HG02973 (cell line): ENCODE measurements at regions not wholly inside any gene's neighbourhood (a gene's known extent, or its start where the extent isn't known, plus 50 kb on each side); places are given as distances from the start of the nearest gene placed in this dataset.

Experiments
- ATAC-seq: cut with Tn5 transposase; IDR thresholded peaks from one replicate; pipeline ENCODE4 v1.9.1; 2021; ENCODE audit warnings: moderate library complexity; ENCODE audit not compliant: unreplicated experiment

DNA sequence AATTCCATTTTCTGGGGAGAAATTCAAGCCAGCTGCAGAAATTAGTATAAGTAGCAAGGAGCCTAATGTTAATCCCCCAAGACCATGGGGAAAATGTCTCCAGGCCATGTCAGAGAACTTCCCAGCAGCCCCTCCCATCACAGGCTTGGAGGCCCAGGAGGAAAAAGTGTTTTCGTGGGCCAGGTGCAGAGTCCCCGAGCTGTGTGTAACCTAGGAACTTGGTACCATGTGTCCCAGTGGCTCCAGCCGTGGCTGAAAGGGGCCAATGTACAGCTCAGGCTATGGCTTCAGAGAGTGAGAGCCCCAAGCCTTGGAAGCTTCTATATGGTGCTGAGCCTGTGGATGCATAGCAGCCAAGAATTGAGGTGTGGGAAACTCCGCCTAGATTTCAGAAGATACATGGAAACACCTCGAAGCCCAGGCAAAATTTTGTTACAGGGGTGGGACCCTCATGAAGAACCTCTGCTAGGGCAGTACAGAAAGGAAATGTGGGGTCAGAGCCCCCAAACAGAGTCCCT, 286.3 kb downstream of the MATN1 start:
- ATAC-seq = no peak

DNA sequence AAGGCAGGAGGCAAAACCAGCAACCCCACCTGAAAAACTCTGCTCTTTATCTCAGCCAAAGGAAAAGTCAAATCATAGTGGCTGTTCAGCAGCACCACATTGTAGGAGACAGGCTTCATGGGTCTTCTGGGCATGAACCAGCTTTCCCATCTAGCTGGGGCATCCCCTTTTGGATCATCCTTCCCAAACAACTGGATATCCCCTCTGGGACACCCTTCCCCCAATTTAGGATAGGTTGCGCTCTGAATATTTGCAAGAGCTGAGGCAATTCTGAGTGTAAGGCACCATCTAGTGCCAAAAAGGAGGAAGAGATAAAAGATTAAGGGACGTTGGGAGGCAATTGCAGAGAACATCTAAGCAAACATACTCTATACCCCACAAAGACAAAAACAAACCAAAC, 295.8 kb downstream of the MATN1 start:
- ATAC-seq = no peak

GRCh38 chr1:30425046-30425445, 298.3 kb downstream of the MATN1 start:
- ATAC-seq = no peak

GRCh38 chr1:30423570-30423969, 299.8 kb downstream of the MATN1 start:
- ATAC-seq = no peak

GRCh38 chr1:30422251-30422650, 301.1 kb downstream of the MATN1 start:
- no peak for ATAC-seq

GRCh38 chr1:30420519-30421050, 302.8 kb downstream of the MATN1 start:
- no peak for ATAC-seq

DNA sequence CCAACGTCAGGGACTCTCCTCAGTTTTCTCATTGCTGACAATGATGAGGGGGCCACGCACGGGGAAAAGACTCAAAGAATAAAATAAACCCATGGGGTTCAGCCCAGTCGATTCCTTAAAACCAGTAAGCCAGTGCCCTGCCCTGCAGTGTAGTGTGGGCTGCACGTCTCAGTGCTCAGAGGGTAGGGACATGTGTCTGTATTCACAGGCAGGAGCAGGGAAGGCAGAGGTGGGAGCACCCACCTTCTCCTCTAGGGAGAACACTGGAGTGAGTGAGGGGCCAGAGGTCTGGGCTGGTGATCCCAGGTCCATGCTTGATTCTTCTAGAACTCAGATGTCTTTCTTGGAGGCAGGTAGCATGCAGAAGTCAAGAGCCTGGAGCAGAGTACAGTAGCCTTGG, 303.6 kb downstream of the MATN1 start:
- ATAC-seq = no peak

DNA sequence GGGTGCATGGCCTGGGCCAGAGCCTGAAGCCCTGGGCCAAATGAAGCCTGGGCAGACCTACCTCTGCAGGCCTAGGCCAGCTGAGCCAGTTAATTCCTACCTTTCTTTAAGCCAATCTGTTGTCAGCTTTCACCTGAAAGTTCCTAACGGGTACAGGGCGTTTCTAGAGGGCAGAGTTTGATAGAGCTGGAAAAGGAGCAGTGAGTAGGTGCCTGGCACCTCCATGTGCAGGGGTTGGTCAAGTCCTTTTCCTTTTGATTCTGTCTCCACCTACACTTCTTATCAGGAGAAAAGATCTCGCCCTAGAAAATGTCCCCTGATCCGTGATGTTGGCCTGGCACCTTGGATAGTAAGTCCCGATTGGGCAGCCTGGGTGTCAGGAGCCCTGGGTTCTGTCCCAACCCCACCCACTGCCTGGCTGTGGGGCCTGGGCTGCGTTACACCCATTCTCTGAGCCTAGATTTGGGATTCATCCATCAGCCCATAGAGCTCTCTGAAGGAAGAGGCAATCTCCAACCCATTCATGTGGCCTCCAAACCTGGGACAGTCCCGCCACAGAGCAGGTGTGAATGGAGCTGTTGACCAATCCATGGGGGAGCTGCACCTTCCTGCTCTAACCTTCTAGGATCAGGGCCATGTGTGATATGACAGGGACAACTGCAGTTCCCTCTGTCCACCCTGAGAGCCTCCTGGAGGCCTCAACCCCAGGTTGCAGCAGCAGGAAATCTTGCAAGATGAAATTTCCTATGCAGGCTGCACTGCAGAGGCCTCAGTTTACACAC, 304.3 kb downstream of the MATN1 start:
- ATAC-seq = no peak

GRCh38 chr1:30418061-30418938, 305.1 kb downstream of the MATN1 start:
- no peak for ATAC-seq

DNA sequence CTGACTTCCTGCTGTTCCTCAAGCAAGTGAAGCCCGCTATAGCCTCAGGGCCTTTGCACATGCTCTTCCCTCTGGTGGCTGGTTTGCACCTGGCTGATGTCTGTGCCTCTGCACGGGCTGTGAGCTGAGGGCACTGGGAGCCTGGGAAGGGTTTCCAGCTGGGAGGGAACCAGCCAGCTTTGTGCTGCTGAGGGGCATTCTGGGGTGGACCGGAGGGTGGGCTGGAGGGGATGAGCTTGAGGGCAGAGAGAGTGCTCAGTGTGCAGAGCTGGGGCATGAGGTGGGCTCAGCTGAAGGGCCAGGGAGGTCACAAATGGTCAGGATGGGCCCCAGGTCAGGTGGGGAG, 305.7 kb downstream of the MATN1 start:
- no peak for ATAC-seq

DNA sequence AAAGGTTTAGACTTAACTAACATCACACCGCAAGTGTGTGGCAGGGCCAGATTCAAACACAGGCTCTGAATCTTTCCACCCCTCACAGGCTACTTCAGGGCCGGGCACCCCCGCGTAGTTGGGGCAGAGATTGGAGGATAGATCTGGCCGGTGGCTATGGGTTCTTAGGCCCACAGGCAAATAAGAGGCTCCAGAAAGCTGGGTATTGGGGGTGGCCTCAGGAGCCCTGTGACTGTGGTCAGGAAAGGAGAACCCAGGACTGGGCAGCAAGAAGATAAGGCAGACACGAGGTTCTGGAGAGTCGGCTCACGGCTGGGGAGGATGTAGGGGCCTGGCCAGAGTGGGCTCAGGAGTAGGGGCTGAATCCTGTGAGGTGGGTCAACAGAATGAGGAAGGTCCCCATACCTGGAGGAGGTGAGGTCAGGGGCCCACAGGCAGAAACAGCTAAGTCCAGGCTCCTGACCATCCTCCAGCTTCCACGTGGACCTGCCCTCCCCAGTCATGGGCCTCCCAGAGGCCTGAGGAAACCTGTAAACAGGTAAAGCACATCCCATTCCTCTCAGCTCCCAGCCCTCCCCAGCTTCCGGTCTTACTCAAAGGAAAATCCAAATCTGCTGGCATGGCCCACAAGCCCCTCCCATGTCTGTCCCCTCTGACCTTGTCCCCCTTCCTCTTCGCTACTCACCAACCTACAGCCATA, 306.2 kb downstream of the MATN1 start:
- ATAC-seq = no peak

GRCh38 chr1:30416221-30416820, 307.1 kb downstream of the MATN1 start:
- ATAC-seq = no peak

- ATAC-seq = no peak
Observed at GRCh38 chr1:30415171-30415940, 308.0 kb downstream of the MATN1 start.

- ATAC-seq = no peak
Observed at GRCh38 chr1:30414851-30415165, 308.6 kb downstream of the MATN1 start.

DNA sequence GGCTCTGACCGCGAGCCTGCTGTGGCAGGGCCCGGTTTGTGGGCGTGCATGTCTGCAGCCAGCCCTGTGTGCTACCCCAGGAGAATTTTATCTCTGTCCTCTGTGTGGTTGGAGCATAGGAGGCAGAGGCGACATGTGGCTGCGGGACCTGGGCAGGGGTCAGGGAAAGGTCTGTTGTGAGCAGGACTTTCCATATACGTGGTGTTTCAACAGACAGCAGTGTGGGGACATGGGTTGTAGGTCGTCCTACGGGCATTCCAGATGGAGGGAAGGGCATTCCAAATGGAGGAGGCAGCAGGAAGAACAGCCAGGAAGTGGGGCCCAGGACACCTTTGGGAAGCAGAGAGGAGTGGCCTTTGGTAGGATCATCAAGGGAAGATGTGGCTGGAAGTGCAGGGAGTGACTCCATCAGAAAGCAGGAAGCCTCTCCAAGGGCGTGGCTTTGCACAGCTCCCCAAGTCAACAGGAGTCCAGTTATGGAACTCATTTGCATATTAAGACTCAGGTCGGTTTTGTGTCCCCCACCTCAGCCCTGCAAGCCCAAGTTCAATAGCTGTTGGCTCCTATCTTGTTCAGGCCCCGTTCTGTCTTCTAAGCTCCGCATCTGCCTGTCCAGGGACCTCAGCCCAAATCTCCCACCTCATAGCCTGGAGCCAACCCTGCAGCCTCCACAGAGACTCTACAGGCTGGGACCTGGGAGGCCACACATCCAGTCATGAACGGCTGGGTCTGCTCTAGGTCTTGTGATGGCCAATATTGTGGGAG, 309.1 kb downstream of the MATN1 start:
- ATAC-seq = no peak

DNA sequence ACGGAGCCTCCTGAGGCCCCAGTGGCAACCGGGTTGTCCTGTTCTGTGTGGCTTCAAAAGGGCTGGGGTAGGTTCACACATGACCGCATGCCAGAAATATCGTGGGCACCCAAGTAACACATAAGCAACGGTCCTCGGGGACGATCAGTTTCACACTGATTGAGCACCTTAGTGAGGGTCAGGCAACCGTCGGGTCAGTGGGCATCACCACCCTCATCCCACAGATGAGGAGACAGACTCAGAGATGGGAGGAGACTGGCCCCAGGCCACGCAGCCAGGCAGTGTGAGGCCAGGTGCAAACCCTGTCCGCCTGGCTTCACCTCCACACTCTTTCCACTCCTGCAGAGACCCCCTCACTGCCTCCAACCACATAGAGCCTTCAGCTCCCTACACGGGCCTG, 309.8 kb downstream of the MATN1 start:
- ATAC-seq = no peak

GRCh38 chr1:30413111-30413440, 310.3 kb downstream of the MATN1 start:
- no peak for ATAC-seq

GRCh38 chr1:30412241-30413110, 310.9 kb downstream of the MATN1 start:
- no peak for ATAC-seq

GRCh38 chr1:30411206-30411605, 312.2 kb downstream of the MATN1 start:
- no peak for ATAC-seq
